HEK293T (cell line): ENCODE measurements at regions not wholly inside any gene's neighbourhood (a gene's known extent, or its start where the extent isn't known, plus 50 kb on each side); places are given as distances from the start of the nearest gene placed in this dataset.

Experiments used
- ARNT ChIP-seq: fragments of 450-650 bp; IDR thresholded peaks from 2 replicates; pipeline ENCODE4 v1.6.1; 2017; ENCODE audit warnings: mild to moderate bottlenecking
- BHLHE40 ChIP-seq: fragments of 450-650 bp; IDR thresholded peaks from 2 replicates; pipeline ENCODE4 v1.6.1; 2016; ENCODE audit warnings: mild to moderate bottlenecking, moderate library complexity, borderline replicate concordance
- CTBP1 ChIP-seq: fragments of 450-650 bp; IDR thresholded peaks from 2 replicates; pipeline ENCODE4 v1.6.1; 2016; ENCODE audit warnings: borderline replicate concordance
- ELF4 ChIP-seq: fragments of 450-650 bp; IDR thresholded peaks from 2 replicates; pipeline ENCODE4 v1.6.1; 2017; ENCODE audit warnings: antibody characterized with exemption
- FOXA1 ChIP-seq: fragments of 450-650 bp; IDR thresholded peaks from 2 replicates; pipeline ENCODE4 v1.6.1; 2016; ENCODE audit warnings: mild to moderate bottlenecking
- FOXK2 ChIP-seq: fragments of 450-650 bp; IDR thresholded peaks from 2 replicates; pipeline ENCODE4 v1.6.1; 2016; ENCODE audit warnings: mild to moderate bottlenecking
- FOXM1 ChIP-seq: fragments of 450-650 bp; IDR thresholded peaks from 2 replicates; pipeline ENCODE4 v1.6.1; 2017; ENCODE audit warnings: mild to moderate bottlenecking, borderline replicate concordance
- HDGF ChIP-seq: fragments of 450-650 bp; IDR thresholded peaks from 2 replicates; pipeline ENCODE4 v1.6.1; 2017; ENCODE audit warnings: antibody characterized with exemption, borderline replicate concordance
- L3MBTL2 ChIP-seq: fragments of 450-650 bp; conservative IDR thresholded peaks from 2 replicates; pipeline ENCODE4 v1.6.1; 2016; ENCODE audit warnings: mild to moderate bottlenecking
- LEF1 ChIP-seq: fragments of 450-650 bp; IDR thresholded peaks from 2 replicates; pipeline ENCODE4 v1.6.1; 2017; ENCODE audit warnings: mild to moderate bottlenecking, borderline replicate concordance
- PKNOX1 ChIP-seq: fragments of 450-650 bp; IDR thresholded peaks from 2 replicates; pipeline ENCODE4 v1.6.1; 2016
- SP1 ChIP-seq: fragments of 450-650 bp; IDR thresholded peaks from 2 replicates; pipeline ENCODE4 v1.6.1; 2017
- SUZ12 ChIP-seq: fragments of 450-650 bp; IDR thresholded peaks from 2 replicates; pipeline ENCODE4 v1.6.1; 2016; ENCODE audit warnings: mild to moderate bottlenecking
- TARDBP ChIP-seq: fragments of 450-650 bp; IDR thresholded peaks from 2 replicates; pipeline ENCODE4 v1.6.1; 2016

GRCh38 chr2:162908567-162908966 is 70.0 kb upstream of the KCNH7 start:
- TF ChIP-seq LEF1 (no peak), ARNT (no peak), FOXM1 (no peak), ELF4 (no peak), TARDBP (no peak), HDGF (no peak), SUZ12 (no peak), L3MBTL2 (no peak), CTBP1 (no peak), FOXK2 (no peak), FOXA1 (no peak), BHLHE40 (no peak), SP1 (no peak), PKNOX1 (no peak)
